H1 (cell line): ENCODE measurements at regions not wholly inside any gene's neighbourhood (a gene's known extent, or its start where the extent isn't known, plus 50 kb on each side); places are given as distances from the start of the nearest gene placed in this dataset.

Source experiments
- CTCF ChIA-PET: fragments of 300-600 bp; sonication (Branson Sonifier 250); formaldehyde crosslinking; loops from one replicate; lab custom pipeline; 2021; ENCODE audit not compliant: partially characterized antibody; lab: Charles Lee
- POLR2A ChIA-PET: fragments of 300-600 bp; sonication (Branson Sonifier 250); formaldehyde crosslinking; loops from one replicate; lab custom pipeline; 2021; ENCODE audit warnings: inconsistent platforms; ENCODE audit not compliant: partially characterized antibody; lab: Charles Lee
- DNase-seq, 2 experiments: peaks; one replicate each; pipeline versions ENCODE4 v3.0.0 to v3.0.0-alpha.2; 2010 to 2022; ENCODE audit warnings: low spot score in 2 of 2, low read depth in 1 of 2, mixed read lengths in 1 of 2
- FAIRE-seq: peaks from 2 replicates; lab custom pipeline; 2011; peaks lifted over from hg19 to GRCh38; lab: Jason Lieb, UNC
- H2AFZ ChIP-seq: 2 replicates; pipeline ENCODE4 v1.8.1; 2012; ENCODE audit warnings: low read length, inconsistent platforms
- H2AK5ac ChIP-seq: 2 replicates; pipeline ENCODE4 v1.6.1; 2013; ENCODE audit warnings: low read depth, low read length
- H2BK120ac ChIP-seq: replicated peaks from 2 replicates; pipeline ENCODE3; 2013; ENCODE audit warnings: low read depth, low read length, inconsistent platforms
- H2BK12ac ChIP-seq: 2 replicates; pipeline ENCODE4 v1.6.1; 2013; ENCODE audit warnings: low read depth, low read length
- H2BK15ac ChIP-seq: 2 replicates; pipeline ENCODE4 v1.6.1; 2013; ENCODE audit warnings: low read length
- H2BK20ac ChIP-seq: 2 replicates; pipeline ENCODE4 v1.6.1; 2013; ENCODE audit warnings: low read length
- H2BK5ac ChIP-seq: 2 replicates; pipeline ENCODE4 v1.6.1; 2013; ENCODE audit warnings: low read depth, low read length
- H3K14ac ChIP-seq: 2 replicates; pipeline ENCODE4 v1.6.1; 2013; ENCODE audit warnings: inconsistent platforms; ENCODE audit not compliant: insufficient read length
- H3K18ac ChIP-seq: 2 replicates; pipeline ENCODE4 v1.6.1; 2013; ENCODE audit warnings: low read length; ENCODE audit errors: extremely low read depth
- H3K23ac ChIP-seq: 2 replicates; pipeline ENCODE4 v1.6.1; 2013; ENCODE audit warnings: inconsistent platforms; ENCODE audit not compliant: insufficient read length
- H3K23me2 ChIP-seq: 2 replicates; pipeline ENCODE4 v1.6.1; 2013; ENCODE audit warnings: low read depth, low read length
- H3K27ac ChIP-seq: 2 replicates; pipeline ENCODE4 v1.6.1; 2011; ENCODE audit warnings: low read depth, low read length, inconsistent platforms
- H3K27me3 ChIP-seq, 4 experiments: replicated peaks in 1 of 4; 1 replicate in 1 of 4; 2 replicates in 3 of 4; pipeline versions ENCODE4 v1.6.1 to v1.8.1; 2011 to 2013; ENCODE audit warnings: low read length in 3 of 4, mild to moderate bottlenecking in 3 of 4, inconsistent platforms in 2 of 4, mixed read lengths in 2 of 4, moderate library complexity in 1 of 4; ENCODE audit not compliant: control insufficient read depth in 3 of 4, insufficient read depth in 3 of 4; ENCODE audit errors: extremely low read depth in 1 of 4
- H3K36me3 ChIP-seq, 4 experiments: 2 replicates each; pipeline versions ENCODE4 v1.6.1 to v1.8.1; 2011 to 2013; ENCODE audit warnings: mild to moderate bottlenecking in 4 of 4, low read length in 3 of 4, moderate library complexity in 2 of 4, control low read depth in 1 of 4, inconsistent platforms in 1 of 4; ENCODE audit not compliant: insufficient read depth in 4 of 4, control insufficient read depth in 2 of 4
- H3K4ac ChIP-seq: replicated peaks from 2 replicates; pipeline ENCODE3; 2013; ENCODE audit warnings: low read length, low read depth, mixed read lengths, inconsistent platforms; ENCODE audit not compliant: insufficient read length
- H3K4me1 ChIP-seq, 4 experiments: replicated peaks in 1 of 4; 1 replicate in 1 of 4; 2 replicates in 3 of 4; pipeline versions ENCODE4 v1.6.1 to v1.8.1; 2011 to 2013; ENCODE audit warnings: low read length in 3 of 4, inconsistent platforms in 2 of 4, mixed read lengths in 1 of 4; ENCODE audit not compliant: insufficient read depth in 4 of 4, control insufficient read depth in 3 of 4
- H3K4me2 ChIP-seq, 2 experiments: 2 replicates each; pipeline versions ENCODE4 v1.6.1 to v1.8.1; 2011 to 2013; ENCODE audit warnings: low read depth in 2 of 2, low read length in 2 of 2, control low read depth in 1 of 2, inconsistent platforms in 1 of 2, mild to moderate bottlenecking in 1 of 2; ENCODE audit not compliant: insufficient read depth in 1 of 2
- H3K4me3 ChIP-seq, 4 experiments: fragments of 200-600, 300-600 bp in 1 of 4; sonication (generic), shearing (Covaris generic), sonication (Bioruptor Twin) in 1 of 4; 2 replicates each; pipeline versions ENCODE4 v1.5.1 to v1.8.1; 2011 to 2016; ENCODE audit warnings: low read length in 4 of 4, low read depth in 3 of 4, control low read depth in 2 of 4, inconsistent platforms in 2 of 4, mild to moderate bottlenecking in 2 of 4, mixed read lengths in 1 of 4, moderate library complexity in 1 of 4; ENCODE audit not compliant: insufficient read depth in 2 of 4; ENCODE audit errors: extremely low read depth in 1 of 4
- H3K56ac ChIP-seq: replicated peaks from 2 replicates; pipeline ENCODE3; 2013; ENCODE audit warnings: low read depth, mild to moderate bottlenecking, mixed read lengths, low read length, inconsistent platforms; ENCODE audit not compliant: insufficient read length
- H3K79me1 ChIP-seq: 2 replicates; pipeline ENCODE4 v1.6.1; 2013; ENCODE audit warnings: low read depth, low read length, control low read depth
- H3K79me2 ChIP-seq, 2 experiments: 2 replicates each; pipeline versions ENCODE4 v1.6.1 to v1.8.1; 2012 to 2013; ENCODE audit warnings: low read length in 2 of 2, mild to moderate bottlenecking in 2 of 2, inconsistent platforms in 1 of 2; ENCODE audit not compliant: insufficient read depth in 2 of 2, control insufficient read depth in 1 of 2
- H3K9ac ChIP-seq, 4 experiments: replicated peaks in 1 of 4; 1 replicate in 1 of 4; 2 replicates in 3 of 4; pipeline versions ENCODE4 v1.6.1 to v1.8.1; 2011 to 2013; ENCODE audit warnings: low read depth in 3 of 4, low read length in 3 of 4, control low read depth in 2 of 4, mild to moderate bottlenecking in 2 of 4, moderate library complexity in 2 of 4, inconsistent platforms in 1 of 4; ENCODE audit errors: extremely low read depth in 1 of 4
- H3K9me3 ChIP-seq, 2 experiments: 2 replicates each; pipeline versions ENCODE4 v1.6.1 to v1.8.1; 2012 to 2013; ENCODE audit warnings: mild to moderate bottlenecking in 2 of 2, moderate library complexity in 2 of 2, control low read depth in 1 of 2, inconsistent platforms in 1 of 2, low read depth in 1 of 2, low read length in 1 of 2, mixed read lengths in 1 of 2; ENCODE audit not compliant: insufficient read depth in 2 of 2
- H4K20me1 ChIP-seq, 2 experiments: replicated peaks in 1 of 2; 2 replicates each; pipeline versions ENCODE3 to v1.8.1; 2011 to 2013; ENCODE audit warnings: inconsistent platforms in 2 of 2, low read length in 2 of 2, mild to moderate bottlenecking in 1 of 2; ENCODE audit not compliant: insufficient read depth in 2 of 2, control insufficient read depth in 1 of 2
- H4K5ac ChIP-seq: 2 replicates; pipeline ENCODE4 v1.6.1; 2013; ENCODE audit warnings: low read length, low read depth, mixed read lengths, inconsistent platforms; ENCODE audit not compliant: insufficient read length
- H4K8ac ChIP-seq: 2 replicates; pipeline ENCODE4 v1.8.0; 2013; ENCODE audit warnings: mild to moderate bottlenecking, moderate library complexity, low read length, inconsistent platforms; ENCODE audit not compliant: insufficient read depth; ENCODE audit errors: extremely low read depth
- H4K91ac ChIP-seq: replicated peaks from 2 replicates; pipeline ENCODE3; 2013; ENCODE audit warnings: low read length, mixed read lengths, inconsistent platforms; ENCODE audit not compliant: insufficient read length
- ATF3 ChIP-seq: IDR thresholded peaks from 2 replicates; pipeline ENCODE4 v1.6.1; 2011; ENCODE audit warnings: low read depth, mild to moderate bottlenecking, low read length; ENCODE audit not compliant: insufficient read depth
- CTBP2 ChIP-seq: IDR thresholded peaks from 2 replicates; pipeline ENCODE4 v1.7.0; 2011; ENCODE audit warnings: borderline replicate concordance, mild to moderate bottlenecking, moderate library complexity, mixed read lengths, low read length; ENCODE audit not compliant: insufficient read depth, insufficient read length
- E2F6 ChIP-seq: IDR thresholded peaks from 2 replicates; pipeline ENCODE4 v1.6.1; 2012; ENCODE audit warnings: inconsistent platforms
- EP300 ChIP-seq, 2 experiments: IDR thresholded peaks; 1 replicate in 1 of 2; 2 replicates in 1 of 2; pipeline ENCODE4 v1.6.1; 2011 to 2012; ENCODE audit warnings: low read depth in 2 of 2, low read length in 2 of 2, mild to moderate bottlenecking in 2 of 2, borderline replicate concordance in 1 of 2, inconsistent platforms in 1 of 2, moderate library complexity in 1 of 2
- EZH2 ChIP-seq: fragments of 200-600 bp; sonication (generic); IDR thresholded peaks from 2 replicates; pipeline ENCODE4 v1.7.1; 2012; ENCODE audit warnings: low read depth, mild to moderate bottlenecking, moderate library complexity, low read length, inconsistent platforms; ENCODE audit not compliant: severe bottlenecking
- GABPA ChIP-seq: IDR thresholded peaks from 2 replicates; pipeline ENCODE4 v1.6.1; 2011; ENCODE audit warnings: mild to moderate bottlenecking, low read length, moderate library complexity, borderline replicate concordance; ENCODE audit not compliant: insufficient read depth
- POLR2A ChIP-seq, 2 experiments: IDR thresholded peaks; 1 replicate in 1 of 2; 2 replicates in 1 of 2; pipeline ENCODE4 v1.6.1; 2011; ENCODE audit warnings: low read depth in 2 of 2, low read length in 2 of 2, mild to moderate bottlenecking in 2 of 2; ENCODE audit errors: control extremely low read depth in 1 of 2
- POLR2AphosphoS5 ChIP-seq: IDR thresholded peaks from 2 replicates; pipeline ENCODE4 v1.6.1; 2011; ENCODE audit warnings: low read depth, low read length
- RFX5 ChIP-seq: IDR thresholded peaks from 2 replicates; pipeline ENCODE4 v1.6.1; 2011; ENCODE audit warnings: low read depth, low read length, improper control_type of control experiment, borderline replicate concordance
- SIX5 ChIP-seq: IDR thresholded peaks from 2 replicates; pipeline ENCODE4 v1.6.1; 2011; ENCODE audit warnings: mild to moderate bottlenecking, low read depth, low read length
- SP4 ChIP-seq: IDR thresholded peaks from 2 replicates; pipeline ENCODE4 v1.6.1; 2012; ENCODE audit warnings: low read length, inconsistent platforms
- TAF1 ChIP-seq: IDR thresholded peaks from 2 replicates; pipeline ENCODE4 v1.6.1; 2011; ENCODE audit warnings: mild to moderate bottlenecking, low read depth, low read length
- YY1 ChIP-seq: IDR thresholded peaks from 2 replicates; pipeline ENCODE4 v1.6.1; 2011; ENCODE audit warnings: low read depth, mild to moderate bottlenecking, low read length
- WGBS, 2 experiments: shearing (Covaris generic) in 1 of 2; methylation state at CpG; one replicate each; pipeline versions ENCODE4 v1.1.6 to v1.1.7; 2013 to 2015; ENCODE audit warnings: low lambda C conversion rate in 2 of 2, mixed read lengths in 2 of 2, inconsistent platforms in 1 of 2, low coverage in 1 of 2, missing lambda C conversion rate in 1 of 2; ENCODE audit not compliant: insufficient replicate concordance in 2 of 2, insufficient coverage in 1 of 2, insufficient read length in 1 of 2; ENCODE audit errors: extremely low coverage in 1 of 2, missing lambda C conversion rate in 1 of 2; 5-methylcytosine and 5-hydroxymethylcytosine counted together

GRCh38 chr12:89909753-89910152, 201.1 kb upstream of the ATP2B1 start:
- no peak overlapping the region for H3K23ac ChIP-seq
- TF ChIP-seq TAF1 (no peak), GABPA (no peak), SIX5 (no peak), SP4 (no peak), CTBP2 (no peak), YY1 (no peak), EP300 (IDR thresholded peaks at IDR 0.05; ENCODE audit: borderline replicate concordance in 1 of 2, low read depth in 2 of 2, low read length in 2 of 2) (no peak), ATF3 (no peak), POLR2AphosphoS5 (no peak), EZH2 (no peak), RFX5 (no peak), POLR2A (IDR thresholded peaks at IDR 0.05; ENCODE audit: control extremely low read depth in 1 of 2, low read depth in 2 of 2, low read length in 2 of 2) (no peak), E2F6 (no peak)
- H2BK120ac ChIP-seq, result no peak overlapping the region
- no peak overlapping the region for H2AFZ ChIP-seq
- H3K4me2 ChIP-seq, result no peak overlapping the region
- no peaks in the 10 kb centered on the region for H3K79me2 ChIP-seq
- H3K56ac ChIP-seq, result no peak overlapping the region
- H3K27me3 ChIP-seq, result no peaks in the 10 kb centered on the region
- no peak overlapping the region for H3K4ac ChIP-seq
- H3K4me3 ChIP-seq, result no peak overlapping the region
- peaks cover 0 to 4% of the 10 kb centered on the region in 2 experiments; a peak in 1 of 4 replicates for H3K9me3 ChIP-seq
- H2BK15ac ChIP-seq, result no peak overlapping the region
- FAIRE-seq (no peak), DNase-seq (no peak)
- H3K27ac ChIP-seq, result no peak overlapping the region
- H3K9ac ChIP-seq, result no peak overlapping the region
- H3K18ac ChIP-seq, result no peak overlapping the region
- H2BK20ac ChIP-seq, result no peak overlapping the region
- no peaks in the 10 kb centered on the region for H3K36me3 ChIP-seq
- H3K79me1 ChIP-seq, result no peaks in the 10 kb centered on the region
- no peak overlapping the region for H4K8ac ChIP-seq
- H3K14ac ChIP-seq, result no peak overlapping the region
- POLR2A ChIA-PET, result no interaction called here
- H3K23me2 ChIP-seq, result no peaks in the 10 kb centered on the region
- no peak overlapping the region for H4K5ac ChIP-seq
- no peak overlapping the region for H2BK12ac ChIP-seq
- no peak overlapping the region for H4K91ac ChIP-seq
- CTCF ChIA-PET, result no interaction called here
- WGBS, 2 experiments, result 93% methylated on average over 5 of the region's 5 CpGs; no CpG with 5 or more reads in 1 of the 2 experiments
- no peaks in the 10 kb centered on the region for H4K20me1 ChIP-seq
- H2BK5ac ChIP-seq, result no peak overlapping the region
- no peaks in the 10 kb centered on the region for H3K4me1 ChIP-seq
- H2AK5ac ChIP-seq, result no peak overlapping the region
